Hematopoietic multipotent progenitor cell (in vitro differentiated cells): ENCODE measurements at regions not wholly inside any gene's neighbourhood (a gene's known extent, or its start where the extent isn't known, plus 50 kb on each side); places are given as distances from the start of the nearest gene placed in this dataset.
"Not testable (repeated sequence)": the region's sequence is repeated elsewhere in the genome, so short reads cannot be mapped to it uniquely, and the experiment has no call there.

Experiments
- DNase-seq, 3 donors: peaks; one replicate each; pipeline ENCODE4 v3.0.0-alpha.2; 2011 to 2015; ENCODE audit warnings: low read depth in 2 of 3, low spot score in 2 of 3

DNA sequence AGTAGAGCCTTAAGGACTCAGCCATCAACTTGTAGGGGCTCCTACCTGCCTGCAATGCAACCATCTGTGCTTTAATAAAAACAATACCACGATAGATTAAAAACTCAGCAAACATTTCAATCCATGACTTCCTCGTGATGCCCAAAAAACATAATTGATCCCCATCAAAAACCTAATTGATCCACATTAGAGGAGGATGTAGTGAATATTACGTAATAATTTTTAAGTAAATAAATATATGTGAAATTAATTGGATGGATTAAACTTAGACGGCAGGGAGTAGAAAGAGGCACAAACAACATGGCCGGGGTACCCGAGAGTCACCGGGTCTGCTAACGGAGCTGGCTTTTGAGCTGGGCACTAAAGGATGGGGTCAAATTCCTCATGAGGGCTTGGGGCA lies 87.3 kb downstream of the ARL4C start:
- DNase-seq, result no peak

DNA sequence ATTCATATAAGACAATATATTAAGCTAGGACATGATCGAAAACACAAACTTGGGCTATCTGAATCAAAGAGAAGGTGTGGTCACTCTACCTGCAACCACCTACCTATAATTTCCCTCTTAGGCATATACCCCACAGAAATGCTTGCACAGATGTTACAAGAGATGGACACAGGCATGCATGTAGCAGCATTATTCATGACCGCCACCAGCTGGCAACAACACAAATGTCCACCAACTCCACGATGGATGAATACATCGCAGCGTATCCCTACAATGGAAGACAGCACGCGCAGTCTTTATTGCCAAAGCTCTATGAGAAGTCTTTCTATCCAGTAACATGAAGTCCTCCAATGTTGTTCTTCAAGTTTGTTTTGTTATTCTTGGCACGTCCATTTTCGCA lies 90.8 kb downstream of the ARL4C start:
- DNase-seq, result no peak

DNA sequence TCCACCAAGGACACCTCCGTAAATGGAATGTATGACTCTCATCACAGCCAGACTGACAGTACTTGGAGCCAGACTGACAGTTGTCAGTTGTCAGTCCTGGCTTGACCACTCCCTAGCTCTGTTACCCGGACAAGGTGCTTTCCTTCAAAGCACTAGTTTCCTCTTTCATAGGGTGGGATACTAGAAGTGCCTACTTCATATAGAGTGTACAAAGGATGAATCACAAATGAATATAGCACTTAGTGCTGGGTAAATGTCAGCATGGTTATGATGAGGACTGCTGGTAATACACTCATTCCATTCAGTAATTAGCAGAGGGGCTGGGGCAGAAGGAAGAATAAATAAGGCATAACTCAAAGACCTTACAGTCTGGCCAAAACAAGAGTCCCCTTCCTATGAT lies 91.4 kb downstream of the ARL4C start:
- DNase-seq, result no peak

DNA sequence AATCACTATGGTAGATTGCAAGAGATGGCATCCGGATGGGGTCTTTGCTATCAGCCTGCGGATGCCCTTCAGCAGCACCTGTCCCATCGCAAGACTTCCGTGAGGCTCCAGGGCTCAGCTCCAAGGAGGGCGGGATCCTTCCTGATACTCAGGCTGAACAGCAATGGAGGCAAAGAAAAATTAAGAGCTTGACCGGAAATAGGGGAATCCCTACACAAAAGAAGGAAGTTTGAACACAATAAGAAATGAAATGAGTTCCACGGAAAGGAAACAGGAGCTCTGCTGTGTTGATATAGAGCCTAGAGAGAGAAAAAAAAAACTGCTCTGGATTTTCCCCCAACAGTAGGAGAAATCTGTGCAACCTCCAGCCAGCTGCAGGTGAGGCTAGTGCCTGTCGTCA lies 91.9 kb downstream of the ARL4C start:
- DNase-seq, result no peak

- no peak for DNase-seq
These were observed 93.1 kb downstream of the ARL4C start for GRCh38 chr2:234403751-234404150.

- DNase-seq, result no peak
These were observed 93.8 kb downstream of the ARL4C start for GRCh38 chr2:234403074-234403473.

GRCh38 chr2:234401426-234401825 lies 95.5 kb downstream of the ARL4C start:
- DNase-seq, result no peak

DNA sequence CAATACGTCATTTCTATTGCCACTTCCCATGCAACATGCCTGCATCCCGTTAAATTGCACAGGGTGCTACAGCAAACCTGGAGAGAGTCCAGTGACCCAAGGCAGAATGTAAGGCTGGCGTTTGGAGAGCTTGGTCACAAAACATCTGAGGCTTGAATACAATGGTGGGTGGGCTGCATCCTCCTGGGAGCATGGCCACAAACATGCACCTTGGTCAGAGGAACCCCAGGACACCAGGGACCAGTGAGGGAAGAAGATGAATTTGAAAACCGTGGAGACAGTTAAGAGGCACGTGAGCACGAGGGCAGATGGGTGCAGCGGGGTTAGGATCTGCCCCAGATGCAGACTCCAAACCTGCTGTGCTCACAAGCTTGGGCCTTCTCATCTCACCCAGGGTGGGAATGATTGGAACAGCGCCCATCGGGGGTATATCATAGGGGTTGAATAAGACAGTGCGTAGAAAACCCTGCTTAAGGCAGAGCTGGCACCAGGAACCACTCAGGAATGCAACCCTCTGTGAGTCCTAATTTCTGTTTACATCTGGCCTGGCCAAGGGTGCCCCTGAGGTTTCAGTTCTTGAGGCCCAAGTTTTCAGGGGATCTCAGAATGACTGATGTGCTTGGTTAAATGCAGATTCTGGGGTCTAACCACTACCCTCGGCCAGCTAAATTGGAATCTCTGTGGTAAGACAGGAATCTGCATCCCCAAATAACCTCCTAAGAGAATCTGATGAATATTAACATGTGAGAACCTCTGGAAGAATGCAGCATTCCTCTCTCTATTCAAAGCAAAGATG lies 97.2 kb downstream of the ARL4C start:
- DNase-seq, result no peak

- no peak for DNase-seq
These were observed 98.3 kb downstream of the ARL4C start for GRCh38 chr2:234398531-234398930.

- no peak for DNase-seq
These were observed 100.9 kb downstream of the ARL4C start for GRCh38 chr2:234395891-234396420.

GRCh38 chr2:234394450-234394849 lies 102.4 kb downstream of the ARL4C start:
- no peak for DNase-seq

DNA sequence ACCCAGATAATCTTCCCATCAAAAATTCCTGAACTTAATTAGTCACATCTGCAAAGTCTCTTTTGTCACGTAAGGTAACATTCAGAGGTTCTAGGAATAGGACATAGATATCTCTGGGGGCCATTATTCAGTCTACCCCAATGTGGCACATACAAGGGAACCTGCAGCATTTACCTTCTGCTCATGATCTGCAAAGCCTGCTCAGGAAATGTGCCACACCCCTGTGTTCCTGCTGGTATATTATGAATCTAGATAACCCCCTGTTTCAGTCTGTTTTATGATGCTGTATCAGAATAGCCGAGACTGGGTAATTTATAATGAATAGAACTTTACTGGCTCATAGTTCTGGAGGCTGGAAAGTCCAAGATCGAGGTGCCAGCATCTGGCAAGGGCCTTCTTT lies 103.5 kb downstream of the ARL4C start:
- DNase-seq, result no peak

- DNase-seq, result no peak
These were observed 104.8 kb downstream of the ARL4C start for GRCh38 chr2:234392041-234392615.

- no peak for DNase-seq
These were observed 105.3 kb downstream of the ARL4C start for GRCh38 chr2:234391625-234392024.

DNA sequence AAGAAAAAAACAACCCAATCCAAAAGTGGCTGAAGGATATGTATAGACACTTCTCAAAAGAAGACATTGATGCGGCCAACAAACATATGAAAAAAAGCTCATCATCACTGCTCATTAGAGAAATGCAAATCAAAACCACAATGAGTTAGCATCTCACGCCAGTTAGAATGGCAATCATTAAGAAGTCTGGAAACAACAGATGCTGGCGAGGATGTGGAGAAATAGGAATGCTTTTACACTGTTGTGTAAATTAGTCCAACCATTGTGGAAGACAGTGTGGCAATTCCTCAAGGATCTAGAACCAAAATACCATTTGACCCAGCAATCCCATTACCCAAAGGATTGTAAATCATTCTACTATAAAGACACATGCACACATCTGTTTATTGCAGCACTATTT lies 107.2 kb downstream of the ARL4C start:
- DNase-seq, result not testable (repeated sequence)

- DNase-seq, result no peak
These were observed 108.3 kb downstream of the ARL4C start for GRCh38 chr2:234388591-234388990.

DNA sequence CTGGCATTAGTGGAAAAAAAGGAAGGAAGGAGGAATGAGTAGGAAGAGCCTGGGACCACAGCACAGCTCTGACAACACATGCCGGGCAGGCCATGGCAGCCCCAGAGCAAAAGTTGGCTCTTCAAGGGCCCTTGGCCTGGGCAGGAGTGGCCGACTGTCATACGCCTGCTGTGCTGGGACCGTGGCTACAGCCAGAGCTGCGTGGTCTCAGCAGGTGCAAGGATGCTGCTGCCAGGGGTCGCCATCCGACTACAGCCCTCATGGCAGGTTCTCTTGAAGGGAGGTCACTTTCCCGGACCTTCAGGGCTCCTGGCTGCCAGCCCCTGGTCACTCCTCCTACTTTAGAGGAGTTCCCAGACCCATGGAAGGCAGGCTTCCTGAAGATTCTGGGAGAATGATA lies 109.9 kb downstream of the ARL4C start:
- no peak for DNase-seq

DNA sequence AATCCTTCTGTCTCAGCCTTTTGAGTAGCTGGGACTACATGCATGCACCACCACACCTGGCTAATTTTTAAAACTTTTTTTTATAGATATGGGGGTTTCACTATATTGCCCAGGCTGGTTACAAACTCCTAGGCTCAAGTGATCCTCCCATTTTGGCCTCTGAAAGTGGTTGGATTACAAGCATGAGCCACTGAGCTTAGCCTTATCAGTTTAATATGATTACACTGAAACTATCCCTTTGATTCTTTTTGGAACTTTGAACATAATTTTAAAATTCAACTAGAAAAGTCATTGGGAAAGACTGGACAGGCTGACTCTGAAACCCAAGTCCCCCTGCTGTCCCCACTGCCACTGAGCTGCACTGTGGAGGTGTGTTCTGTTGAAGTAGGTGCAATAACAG lies 114.8 kb downstream of the ARL4C start:
- DNase-seq, result no peak

- DNase-seq, result not testable (repeated sequence)
These were observed 117.9 kb downstream of the ARL4C start for GRCh38 chr2:234378958-234379357.

DNA sequence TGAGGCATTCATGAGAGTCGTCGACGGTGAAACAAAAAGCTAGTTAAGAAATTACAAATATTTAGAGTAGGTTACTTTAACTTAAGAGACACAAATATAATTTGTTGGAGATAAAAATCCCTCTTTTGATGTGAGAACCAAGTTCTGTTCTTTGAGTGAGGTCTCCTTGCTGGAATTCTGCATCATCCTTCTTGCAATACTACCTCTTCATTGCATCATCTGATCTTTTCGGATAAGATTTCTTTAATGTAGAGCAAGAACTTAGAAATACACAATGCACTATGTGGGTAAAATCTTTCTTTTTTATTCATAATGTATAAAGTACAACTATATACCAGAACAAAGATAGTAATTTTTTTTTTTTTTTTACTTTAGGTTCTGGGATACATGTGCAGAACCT lies 118.4 kb downstream of the ARL4C start:
- no peak for DNase-seq

DNA sequence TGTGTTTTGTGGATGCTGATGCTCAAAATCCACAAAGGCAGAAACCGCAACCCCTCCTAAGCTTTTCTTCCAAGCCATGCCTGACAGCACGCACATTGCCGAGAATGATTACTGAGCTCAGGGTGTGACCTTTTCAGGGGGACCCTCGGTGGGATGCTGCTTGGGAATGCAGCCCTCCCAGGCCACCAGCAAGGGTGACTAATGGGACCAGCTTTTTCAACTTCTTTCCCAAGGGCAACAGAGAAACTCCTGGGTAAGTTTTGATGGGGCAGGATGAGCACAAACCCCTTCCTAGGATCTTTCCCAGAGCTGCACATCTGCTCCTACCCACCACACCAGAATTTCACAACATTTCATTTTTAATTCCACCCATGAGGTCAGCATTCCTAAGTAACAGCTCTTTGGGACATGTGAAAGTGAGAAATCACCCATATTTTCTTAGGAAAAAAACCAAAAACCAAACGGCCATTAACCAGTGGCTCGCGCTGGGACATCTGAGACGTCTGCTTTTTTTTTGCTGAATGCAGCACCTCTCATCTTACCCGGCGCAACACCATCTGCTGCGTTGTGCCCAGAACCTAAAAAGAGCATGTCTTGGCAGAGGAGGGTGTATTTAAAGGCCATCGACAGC lies 119.0 kb downstream of the ARL4C start:
- no peak for DNase-seq

DNA sequence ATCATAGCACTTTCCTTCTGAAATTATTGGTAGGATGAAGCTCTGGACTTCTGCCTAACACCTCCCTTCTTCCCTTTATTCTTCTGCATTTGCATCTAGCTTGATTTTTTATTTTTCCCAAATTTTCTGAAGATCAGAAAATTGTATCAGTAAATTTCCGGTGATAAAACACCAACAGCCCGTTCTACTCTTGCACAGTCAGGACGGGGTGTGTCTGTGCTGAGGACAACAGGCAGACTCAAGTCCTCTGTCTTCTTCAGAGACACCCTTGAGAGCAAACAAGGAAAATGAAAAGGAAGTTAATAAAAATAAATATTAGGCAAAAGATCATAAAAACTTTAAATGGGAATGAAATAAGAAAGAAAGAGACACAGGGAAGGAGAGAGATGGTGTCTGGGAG lies 120.7 kb downstream of the ARL4C start:
- no peak for DNase-seq
